ENCODE measurements at regions not wholly inside any gene's neighbourhood (a gene's known extent, or its start where the extent isn't known, plus 50 kb on each side); places are given as distances from the start of the nearest gene placed in this dataset.
"Not testable (repeated sequence)": the region's sequence is repeated elsewhere in the genome, so short reads cannot be mapped to it uniquely, and the experiment has no call there.

DNA sequence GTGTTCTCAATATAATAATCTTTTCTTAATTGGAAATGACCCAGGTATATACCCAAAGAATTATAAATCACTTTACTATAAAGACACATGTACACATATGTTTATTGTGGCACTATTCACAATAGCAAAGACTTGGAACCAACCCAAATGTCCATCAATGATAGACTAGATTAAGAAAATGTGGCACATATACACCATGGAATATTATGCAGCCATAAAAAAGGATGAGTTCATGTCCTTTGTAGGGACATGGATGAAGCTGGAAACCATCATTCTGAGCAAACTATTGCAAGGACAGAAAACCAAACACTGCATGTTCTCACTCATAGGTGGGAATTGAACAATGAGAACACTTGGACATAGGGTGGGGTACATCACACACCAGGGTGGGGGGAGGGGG is 56.8 kb downstream of the SCGB2B2 start:
- not testable (repeated sequence) for DNase-seq

DNA sequence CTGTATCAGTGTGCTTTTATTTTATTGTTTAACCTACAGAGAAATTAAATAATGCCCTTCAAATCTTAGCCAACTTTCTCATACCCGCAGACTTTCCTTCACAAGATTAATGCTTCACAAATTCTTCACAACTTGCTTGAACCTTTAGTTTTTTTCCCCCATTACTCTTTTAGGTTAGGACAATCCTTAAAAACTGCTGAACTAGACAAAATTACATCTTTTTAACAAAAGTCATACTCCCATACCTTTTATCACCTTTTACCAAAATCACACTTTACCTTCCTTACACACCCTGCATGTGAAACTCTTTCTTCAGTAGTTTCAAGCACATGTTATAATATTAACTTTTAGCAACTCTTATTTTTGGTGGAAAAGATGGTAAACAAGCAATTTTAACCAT is 58.5 kb downstream of the SCGB2B2 start:
- no peak for DNase-seq

DNA sequence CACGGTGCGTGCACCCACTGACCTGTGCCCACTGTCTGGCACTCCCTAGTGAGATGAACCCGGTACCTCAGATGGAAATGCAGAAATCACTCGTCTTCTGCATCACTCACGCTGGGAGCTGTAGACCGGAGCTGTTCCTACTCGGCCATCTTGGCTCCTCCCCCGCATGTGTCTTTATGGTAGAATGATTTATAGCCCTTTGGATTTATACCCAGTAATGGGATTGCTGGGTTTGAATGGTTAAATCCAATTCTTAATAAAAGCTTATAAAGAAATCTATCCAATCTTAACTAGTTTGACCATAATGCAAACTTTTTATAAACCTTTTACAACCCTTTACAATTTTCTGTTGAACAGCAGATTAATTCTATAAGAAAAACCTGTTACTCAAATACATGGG is 59.0 kb downstream of the SCGB2B2 start:
- not testable (repeated sequence) for DNase-seq

DNA sequence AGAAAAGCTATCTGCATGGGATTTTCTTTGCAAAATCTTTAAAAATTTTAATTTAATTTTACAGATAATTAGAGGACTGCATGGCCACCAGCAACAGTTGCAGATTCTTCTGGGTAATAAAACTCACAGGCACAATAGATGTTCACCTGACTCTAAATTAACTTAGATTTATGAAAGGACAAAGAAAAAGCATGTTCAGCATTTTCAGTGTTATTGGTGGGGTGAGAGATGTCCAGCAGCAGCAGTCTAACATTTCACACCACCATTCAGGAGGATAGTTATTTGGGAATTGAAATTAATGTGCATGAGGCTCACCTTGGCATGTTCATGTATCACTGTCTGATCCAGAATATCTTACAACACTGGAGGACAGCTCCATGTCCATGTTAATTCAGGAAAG is 74.0 kb downstream of the SCGB2B2 start:
- no peak for DNase-seq

DNA sequence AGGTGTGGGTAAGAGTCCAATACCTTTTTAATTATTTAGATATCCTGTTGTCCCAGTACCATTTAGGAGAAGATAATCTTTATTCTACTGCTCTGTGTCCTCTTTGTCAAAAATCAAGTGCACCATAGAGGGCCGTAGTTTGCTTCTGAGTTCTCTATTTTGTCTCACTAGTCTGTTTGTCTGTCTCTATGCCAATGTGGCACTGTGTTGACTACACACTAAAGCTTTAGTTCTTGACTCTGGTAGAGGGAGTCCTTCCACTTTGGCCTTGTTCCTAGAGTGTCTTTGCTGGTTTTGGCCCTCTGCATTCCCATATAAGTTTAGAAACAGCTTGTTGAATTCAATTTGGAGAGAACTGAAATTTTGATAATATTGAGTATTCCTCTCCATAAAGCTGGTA is 75.9 kb downstream of the SCGB2B2 start:
- DNase-seq: no peak

DNA sequence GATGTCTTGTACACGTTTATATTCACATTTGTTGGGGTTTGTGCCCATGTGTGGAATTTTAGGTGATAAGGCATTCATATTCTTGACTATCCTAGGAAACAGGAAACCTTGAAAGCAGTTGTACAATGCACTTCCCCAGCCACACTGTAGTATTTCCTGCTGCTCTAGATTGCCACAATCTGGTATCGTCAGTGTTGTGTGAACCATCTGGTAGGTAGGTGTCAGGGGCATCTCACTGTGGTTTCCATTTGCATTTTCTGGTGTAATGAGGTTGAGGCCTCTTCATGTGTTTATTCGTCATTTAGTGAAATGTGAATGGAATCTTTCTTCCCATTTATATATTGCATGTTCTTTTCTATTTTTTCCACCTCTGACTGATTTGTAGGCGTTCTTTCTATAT is 76.6 kb downstream of the SCGB2B2 start:
- DNase-seq: no peak

DNA sequence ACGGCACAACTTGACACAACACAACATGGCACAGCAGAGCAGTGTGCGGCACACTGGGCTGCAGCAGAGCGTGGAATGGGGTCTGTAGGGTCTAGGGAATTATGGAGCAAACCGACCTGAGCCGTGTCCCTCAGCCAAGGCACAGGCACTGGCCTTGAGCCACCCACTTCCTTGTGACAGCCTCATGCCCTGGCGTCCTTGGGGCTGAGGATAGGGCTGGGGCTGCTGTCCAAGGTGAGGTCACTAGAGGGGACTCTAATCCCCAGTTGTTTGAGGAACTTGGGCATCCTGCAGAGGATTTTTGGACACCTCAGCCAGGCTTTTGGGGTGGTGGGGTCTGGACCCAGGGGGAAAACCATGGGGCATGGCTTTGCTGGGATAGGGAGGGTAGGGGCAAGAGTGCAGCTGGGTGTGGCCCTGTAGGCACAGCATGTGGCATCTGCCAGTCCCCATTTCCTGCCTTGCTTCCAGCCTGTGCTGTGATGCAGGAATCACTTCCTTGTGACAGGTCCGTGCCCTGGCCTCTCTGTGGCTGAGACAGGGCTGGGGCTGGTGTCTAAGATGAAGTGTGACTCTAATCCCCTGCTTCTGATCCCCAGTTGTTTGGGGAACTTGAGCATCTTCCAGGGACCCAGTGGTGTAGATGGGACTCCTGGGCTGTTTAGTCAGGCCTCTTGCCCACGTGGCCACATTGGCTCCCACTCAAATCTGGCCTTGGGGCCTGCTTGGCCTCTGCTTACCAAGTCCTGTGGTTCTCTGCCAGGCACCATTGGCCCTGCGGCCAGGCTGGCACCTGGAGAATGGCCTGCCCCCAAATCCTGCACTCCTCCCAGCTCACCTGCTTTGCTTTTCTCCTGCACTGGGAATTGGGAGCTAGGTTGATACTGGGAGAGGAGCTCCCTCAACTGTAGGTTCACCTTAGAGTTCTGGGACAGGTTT is 78.5 kb downstream of the SCGB2B2 start:
- DNase-seq: peak; percentile 6

DNA sequence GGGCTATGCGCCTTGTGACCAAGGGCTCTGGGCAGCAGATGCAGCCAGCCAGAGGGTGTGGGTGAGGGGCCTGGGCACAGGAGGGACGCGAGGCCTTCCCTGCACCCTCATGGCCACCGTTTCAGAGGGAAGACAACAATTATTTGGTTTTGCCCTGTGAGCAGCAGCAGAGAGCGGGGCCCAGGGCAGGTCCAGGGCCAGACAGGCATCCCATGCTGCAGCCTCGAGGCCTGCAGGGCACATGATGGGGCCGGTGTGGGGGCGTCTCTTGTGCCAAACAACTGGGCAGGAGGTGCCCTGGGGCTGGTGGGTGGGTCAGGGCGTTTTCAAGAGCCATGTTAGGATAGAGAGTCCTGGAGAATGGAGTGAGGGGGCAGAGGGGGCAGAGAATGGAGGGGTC is 79.4 kb downstream of the SCGB2B2 start:
- DNase-seq: no peak

DNA sequence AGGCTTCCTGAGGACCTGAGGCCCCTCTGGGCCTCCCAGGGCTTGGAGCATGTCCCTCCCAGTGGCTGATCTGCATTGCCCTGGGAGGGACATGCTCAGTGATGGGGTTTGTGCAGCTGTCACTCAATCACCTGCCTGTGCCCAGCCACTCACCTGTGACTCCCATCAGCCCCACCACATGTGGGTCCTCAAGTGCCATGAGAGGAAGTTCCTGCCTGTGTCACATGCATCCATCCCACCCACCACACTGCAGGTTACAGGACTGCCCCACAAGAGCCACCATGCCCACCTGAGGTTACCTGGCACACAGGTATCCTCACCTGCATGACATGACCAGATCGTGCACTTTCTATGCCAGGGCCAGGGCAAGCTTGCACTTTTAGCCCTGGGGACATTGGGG is 80.0 kb downstream of the SCGB2B2 start:
- no peak for DNase-seq

DNA sequence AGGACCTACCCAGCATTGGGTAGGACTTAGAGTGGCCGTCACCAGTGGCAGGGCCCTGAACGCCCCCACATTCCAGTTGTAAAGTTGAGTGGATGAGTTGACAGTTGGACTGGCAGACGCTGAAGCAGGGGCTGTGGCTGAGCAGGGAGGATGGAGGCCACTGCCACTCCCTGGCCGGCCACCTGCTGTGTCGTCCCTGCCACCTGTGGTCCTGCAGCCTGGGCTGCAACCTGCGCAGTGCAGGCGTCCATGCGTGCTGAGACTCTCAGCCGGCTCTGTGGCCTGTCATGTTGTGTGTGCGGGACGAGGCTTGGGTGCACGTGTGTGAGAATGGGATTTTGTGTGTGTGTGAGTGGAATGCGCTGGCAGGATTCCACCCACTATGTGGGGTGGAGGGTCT is 80.8 kb downstream of the SCGB2B2 start:
- DNase-seq: no peak

DNA sequence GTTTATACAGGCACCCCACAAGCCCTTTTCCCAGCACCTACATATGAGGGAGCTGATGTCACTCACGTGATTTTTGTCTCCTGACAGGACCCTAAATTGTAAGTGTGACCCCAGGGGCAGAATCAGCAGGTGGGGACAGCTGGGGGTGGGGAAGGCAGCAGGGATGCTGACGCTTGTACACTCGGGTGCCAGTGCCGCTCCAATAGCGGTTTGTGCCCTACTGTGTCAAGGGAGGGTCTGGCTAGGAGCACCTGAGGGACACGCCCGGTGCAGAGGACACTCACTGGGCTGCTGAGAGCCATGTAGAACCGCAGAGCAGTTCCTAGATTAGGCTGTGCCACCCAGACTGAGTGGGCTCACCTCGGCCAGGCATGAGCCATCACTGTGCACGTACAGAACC is 81.3 kb downstream of the SCGB2B2 start:
- DNase-seq: no peak

DNA sequence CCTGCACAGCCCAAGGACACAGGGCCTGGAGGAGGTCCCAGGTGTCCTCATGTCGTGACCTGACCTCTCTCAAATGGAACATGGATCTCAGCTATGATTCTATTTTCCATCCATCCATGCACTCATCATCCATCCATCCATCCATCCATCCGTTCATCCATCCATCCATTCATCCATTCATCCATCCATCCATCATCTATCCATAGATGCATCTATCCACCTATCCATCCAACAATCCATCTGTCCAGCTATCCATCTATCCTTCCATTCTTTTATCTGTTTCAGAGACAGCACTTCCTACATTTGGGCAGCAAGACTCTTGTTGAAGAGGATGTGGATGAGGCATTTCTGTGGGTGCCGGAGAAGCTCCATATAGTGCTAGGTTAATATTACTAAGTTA is 86.7 kb downstream of the SCGB2B2 start:
- no peak for DNase-seq

DNA sequence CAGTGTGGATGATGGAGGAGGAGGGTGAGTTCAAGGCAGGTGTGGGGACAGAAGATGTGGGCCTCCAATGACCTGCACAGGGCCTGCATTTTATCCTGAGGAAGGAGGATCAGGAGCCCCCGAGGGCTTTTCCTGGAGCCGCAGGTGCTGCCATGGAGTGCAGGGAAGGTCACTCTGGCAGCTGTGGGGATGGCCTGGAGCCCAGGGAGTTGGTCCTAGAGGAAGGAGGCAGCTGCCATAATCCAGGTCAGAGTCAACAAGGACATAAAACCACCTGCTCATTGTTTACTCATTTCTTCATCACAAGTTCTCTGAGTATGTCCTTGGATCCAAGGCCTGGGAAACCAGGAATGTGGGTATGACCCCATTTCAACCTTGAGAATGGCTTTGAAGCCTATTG is 87.2 kb downstream of the SCGB2B2 start:
- DNase-seq: peak; percentile 5

DNA sequence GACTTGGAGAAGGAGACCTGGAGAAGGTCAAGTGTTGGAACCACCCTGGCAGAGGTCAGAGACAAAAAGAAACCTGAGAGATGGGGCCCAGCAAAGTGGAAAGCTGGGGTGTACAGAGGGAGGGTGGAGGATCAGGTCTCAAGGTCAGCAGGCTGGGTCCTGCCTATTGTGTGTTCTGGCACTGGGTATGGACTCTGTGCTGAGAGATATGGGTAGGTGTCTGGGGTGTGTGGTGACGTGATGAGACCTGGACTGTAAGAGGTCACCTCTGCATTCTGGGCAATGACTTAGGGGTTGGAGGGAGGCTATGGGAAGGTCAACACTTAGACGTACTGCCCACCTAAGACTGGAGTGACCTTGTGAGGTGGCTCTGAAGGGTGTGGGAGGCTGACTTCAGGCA is 88.1 kb downstream of the SCGB2B2 start:
- no peak for DNase-seq

DNA sequence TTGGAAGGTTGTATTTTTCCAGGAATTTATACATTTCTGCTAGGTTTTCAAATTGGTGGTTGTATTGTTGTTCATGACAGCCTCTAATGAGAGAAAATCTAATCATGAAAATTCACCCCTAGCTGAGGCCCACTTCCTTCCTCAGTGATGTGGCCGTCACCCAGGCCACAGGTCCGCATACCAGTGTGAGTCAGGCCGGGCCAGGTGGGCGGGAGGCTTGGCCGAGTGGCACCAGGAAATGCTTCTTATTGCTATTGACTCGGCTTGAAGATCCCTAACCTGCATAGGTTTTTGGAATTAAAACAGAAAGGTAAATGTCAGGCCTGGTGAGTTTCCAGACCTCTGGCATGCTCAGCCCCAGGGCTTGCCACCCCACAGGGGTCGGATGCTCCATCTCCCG is 88.7 kb downstream of the SCGB2B2 start:
- DNase-seq: no peak

DNA sequence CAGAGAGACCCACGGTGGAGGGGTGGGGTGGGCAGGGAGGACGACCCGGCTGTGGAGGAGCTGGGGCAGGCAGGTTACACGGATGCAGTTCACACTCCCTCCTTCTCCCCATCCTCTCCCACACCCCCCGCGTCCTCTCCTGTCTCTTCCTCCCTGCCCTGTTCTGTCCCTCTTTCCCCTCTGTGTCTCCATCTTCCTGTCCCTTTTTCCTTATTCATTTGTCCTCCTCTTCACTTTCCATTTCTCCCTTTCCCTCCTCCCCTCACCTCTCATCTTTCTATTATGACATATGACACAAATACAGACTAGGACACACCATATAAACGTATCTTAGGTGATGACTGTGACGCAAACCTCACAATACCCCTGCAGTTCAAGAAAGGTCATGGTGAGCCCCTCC is 96.6 kb downstream of the SCGB2B2 start:
- no peak for DNase-seq

DNA sequence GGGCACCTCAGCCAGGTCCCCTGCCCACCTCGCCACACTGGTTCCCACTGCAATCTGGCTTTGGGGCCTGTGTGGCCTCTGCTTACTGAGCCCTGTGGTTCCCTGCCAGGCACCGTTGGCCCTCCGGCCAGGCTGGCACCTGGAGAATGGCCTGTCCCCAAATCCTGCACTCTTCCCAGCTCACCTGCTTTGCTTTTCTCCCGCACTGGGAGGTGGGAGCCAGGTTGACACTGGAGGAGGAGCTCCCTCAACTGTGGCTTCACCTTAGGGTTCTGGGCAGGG is 97.0 kb downstream of the SCGB2B2 start:
- no peak for DNase-seq

DNA sequence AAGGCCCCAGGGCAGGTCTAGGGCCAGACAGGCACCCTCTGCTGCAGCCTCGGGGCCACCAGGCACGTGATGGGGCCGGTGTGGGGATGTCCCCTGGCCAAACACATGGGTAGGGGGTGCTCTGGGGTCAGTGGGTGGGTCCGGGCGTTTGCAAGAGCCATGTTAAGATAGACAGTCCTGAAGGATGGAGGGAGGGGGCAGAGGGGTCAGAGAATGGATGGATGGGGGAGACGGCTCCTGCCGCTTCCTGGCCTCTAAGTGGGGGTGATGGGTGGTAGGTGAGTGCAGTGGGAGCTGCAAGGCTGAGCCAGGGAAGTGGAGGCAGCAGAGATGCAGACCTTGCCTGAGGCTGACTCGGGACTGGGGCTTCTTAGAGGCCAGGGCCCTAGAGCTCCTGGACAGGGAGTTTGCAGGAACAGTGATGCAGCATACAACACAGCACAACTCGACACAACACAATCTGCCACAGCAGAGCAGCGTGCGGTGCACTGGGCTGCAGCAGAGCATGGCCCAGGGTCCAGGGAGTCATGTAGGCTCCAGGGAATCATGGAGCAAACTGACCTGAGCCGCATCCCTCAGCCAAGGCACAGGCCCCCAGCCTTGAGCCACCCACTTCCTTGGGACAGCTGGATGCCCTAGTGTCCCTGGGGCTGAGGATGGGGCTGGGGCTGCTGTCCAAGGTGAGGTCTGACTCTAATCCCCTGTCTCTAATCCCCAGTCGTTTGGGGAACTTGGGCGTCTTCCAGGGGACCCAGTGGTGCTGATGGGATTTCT is 97.5 kb downstream of the SCGB2B2 start:
- no peak for DNase-seq

DNA sequence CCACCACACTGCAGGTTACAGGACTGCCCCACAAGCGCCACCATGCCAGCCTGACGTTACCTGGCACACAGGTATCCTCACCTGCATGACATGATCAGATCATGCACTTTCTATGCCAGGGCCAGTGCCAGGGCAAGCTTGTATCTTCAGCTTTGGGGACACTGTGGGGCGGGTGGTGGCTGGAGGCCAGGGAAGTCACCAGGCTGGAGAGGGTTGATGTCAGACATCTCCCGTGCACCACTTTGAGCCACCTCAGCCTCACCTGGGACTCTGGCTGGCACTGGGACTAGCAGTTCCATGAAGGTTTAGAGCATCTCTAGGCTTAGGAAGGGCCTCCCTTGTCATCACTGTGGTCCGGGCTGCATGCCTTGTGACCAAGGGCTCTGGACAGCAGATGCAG is 97.2 kb downstream of the WTIP start:
- no peak for DNase-seq

DNA sequence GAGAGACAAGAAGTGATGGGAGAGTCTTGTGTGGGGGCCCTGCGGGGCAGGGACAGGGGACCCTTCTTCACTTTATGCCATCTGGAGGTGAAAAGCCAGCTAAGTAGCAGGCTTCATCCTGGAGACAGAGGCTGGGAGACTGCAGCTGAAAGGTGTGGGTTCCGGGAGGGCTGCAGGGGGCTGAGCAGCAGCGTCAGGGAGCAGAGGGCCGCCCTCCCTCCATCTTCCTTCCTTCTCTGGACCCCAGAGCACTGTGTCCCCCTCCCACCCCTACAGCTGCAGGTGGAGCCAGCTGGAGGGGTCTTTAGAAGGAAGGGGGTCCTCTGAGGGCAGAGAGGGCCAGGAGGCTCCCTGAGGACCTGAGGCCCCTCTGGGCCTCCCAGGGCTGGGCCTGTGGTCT is 96.6 kb downstream of the WTIP start:
- DNase-seq: no peak

DNA sequence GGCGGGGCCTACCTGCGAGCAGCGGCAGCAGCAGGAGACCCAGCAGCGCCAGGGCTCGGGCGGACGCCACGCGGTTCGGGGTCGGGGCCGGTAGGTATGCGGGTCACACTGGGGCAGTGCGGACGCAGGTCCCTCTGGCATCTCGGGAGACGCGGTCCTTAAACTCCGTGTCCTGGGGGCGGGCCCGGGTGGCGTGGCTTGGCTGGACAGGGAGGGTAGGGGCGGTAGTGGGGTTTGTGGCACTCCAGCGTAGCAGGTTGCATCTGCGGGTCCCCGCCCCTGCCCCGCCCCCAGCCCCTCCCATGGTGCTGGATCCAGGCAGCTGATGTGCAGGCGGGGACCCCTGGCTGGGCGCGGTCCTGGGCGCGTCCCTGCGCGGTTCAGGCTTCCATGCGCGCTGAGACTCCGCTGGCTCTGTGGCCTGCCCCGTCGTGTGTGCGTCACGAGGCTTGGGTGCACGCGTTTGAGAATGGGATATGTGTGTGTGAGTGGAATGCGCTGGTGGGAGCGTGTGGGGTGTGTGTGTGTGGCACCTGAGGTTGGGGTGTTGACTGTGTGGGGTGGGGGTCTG is 96.1 kb downstream of the WTIP start:
- peak; percentile 44 for DNase-seq

DNA sequence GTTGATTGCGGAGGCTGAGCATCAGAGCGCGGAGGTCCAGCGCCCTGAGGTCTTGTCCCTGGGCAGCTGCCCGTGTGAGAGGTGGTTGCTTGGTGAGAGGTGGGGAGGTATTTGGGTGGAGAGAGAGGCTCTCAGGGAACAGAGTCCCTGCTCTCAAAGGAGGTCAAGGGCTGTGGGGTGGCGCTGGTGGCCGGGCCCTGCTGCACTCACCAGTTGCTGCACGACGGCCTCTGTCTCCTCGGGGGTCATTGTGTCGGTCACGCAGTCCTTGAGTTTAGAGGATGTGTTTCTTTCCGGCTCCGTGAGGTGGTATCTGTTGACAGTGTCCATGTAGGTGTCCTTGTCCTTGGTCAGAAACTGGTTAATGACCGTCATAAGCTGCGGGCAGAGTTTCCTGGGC is 95.5 kb downstream of the WTIP start:
- DNase-seq: no peak

DNA sequence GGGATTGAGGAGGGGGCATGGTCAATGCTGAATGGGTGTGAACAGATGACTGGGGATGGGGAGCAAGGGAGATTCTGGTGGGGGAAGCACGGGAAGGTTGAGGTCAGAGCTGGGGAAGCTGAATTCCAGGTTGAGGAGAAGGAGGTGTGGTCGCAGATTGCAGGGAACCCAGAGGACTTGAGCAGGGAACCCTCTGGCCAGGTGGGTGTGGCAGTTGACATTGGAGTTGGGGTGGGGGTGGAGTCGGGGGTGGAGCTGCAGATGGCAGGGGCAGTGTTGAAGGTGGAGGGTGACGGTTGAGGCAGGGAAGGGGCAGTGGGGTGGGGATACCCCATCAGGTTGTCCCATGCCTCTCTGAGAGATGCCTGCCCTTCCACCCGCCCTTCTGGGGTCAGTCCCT is 94.7 kb downstream of the WTIP start:
- no peak for DNase-seq

DNA sequence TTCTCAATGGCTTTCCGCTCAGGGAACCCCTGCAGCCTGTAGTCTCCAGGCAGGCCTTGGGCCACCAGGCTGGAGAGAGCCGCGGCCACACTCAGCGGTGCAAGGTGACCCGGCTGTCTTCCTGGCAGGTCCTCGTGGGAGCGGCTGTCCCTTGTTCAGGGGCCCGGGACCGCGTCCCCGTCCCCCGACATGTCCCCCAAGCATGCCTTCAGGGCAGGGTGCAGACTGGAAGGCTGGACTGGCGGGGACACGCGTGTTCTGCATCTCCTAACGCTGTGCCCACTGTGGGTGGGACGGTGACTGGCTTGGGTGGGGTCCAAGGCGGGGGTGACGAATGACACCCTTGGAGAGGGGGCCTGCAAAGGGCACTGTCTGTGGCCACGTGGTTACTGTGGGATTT is 93.6 kb downstream of the WTIP start:
- no peak for DNase-seq

Measured in NCI-H69 (cell line).